ENCODE measurements at regions not wholly inside any gene's neighbourhood (a gene's known extent, or its start where the extent isn't known, plus 50 kb on each side); places are given as distances from the start of the nearest gene placed in this dataset.

- POLR2A ChIA-PET, result no interaction called here
- TF ChIP-seq L3MBTL2 (conservative IDR thresholded peaks at IDR 0.05) (no peak), FOXM1 (IDR thresholded peaks at IDR 0.05; ENCODE audit: borderline replicate concordance) (no peak), ARNT (IDR thresholded peaks at IDR 0.05) (no peak), LEF1 (IDR thresholded peaks at IDR 0.05; ENCODE audit: borderline replicate concordance) (no peak), ELF4 (IDR thresholded peaks at IDR 0.05) (no peak), SP1 (IDR thresholded peaks at IDR 0.05) (no peak), HDGF (IDR thresholded peaks at IDR 0.05; ENCODE audit: borderline replicate concordance) (no peak), TARDBP (IDR thresholded peaks at IDR 0.05) (no peak), SUZ12 (IDR thresholded peaks at IDR 0.05) (no peak)
- TF ChIP-seq, protein P1, sequence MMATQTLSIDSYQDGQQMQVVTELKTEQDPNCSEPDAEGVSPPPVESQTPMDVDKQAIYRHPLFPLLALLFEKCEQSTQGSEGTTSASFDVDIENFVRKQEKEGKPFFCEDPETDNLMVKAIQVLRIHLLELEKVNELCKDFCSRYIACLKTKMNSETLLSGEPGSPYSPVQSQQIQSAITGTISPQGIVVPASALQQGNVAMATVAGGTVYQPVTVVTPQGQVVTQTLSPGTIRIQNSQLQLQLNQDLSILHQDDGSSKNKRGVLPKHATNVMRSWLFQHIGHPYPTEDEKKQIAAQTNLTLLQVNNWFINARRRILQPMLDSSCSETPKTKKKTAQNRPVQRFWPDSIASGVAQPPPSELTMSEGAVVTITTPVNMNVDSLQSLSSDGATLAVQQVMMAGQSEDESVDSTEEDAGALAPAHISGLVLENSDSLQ (IDR thresholded peaks at IDR 0.05), result no peak
- CTCF ChIA-PET, result no interaction called here
- DNase-seq (ENCODE audit: extremely low spot score), result no peak
These were observed 177.8 kb upstream of the PLPP4 start for GRCh38 chr10:120279196-120279595.

GRCh38 chr10:120282421-120282820 is 174.6 kb upstream of the PLPP4 start:
- ChIA-PET POLR2A (no interaction called here), CTCF (no interaction called here)
- DNase-seq (ENCODE audit: extremely low spot score), result no peak
- no peak for TF ChIP-seq CTBP1 (IDR thresholded peaks at IDR 0.05; ENCODE audit: borderline replicate concordance)
- TF ChIP-seq TARDBP (IDR thresholded peaks at IDR 0.05), result no peak
- TF ChIP-seq, protein P1 (IDR thresholded peaks at IDR 0.05), result no peak
- TF ChIP-seq LEF1 (IDR thresholded peaks at IDR 0.05; ENCODE audit: borderline replicate concordance), result no peak
- no peak for TF ChIP-seq ELF4 (IDR thresholded peaks at IDR 0.05)
- TF ChIP-seq SUZ12 (IDR thresholded peaks at IDR 0.05), result no peak
- TF ChIP-seq ZNF384 (IDR thresholded peaks at IDR 0.05), result no peak
- no peak for TF ChIP-seq NFRKB (IDR thresholded peaks at IDR 0.05)
- TF ChIP-seq FOXA1 (IDR thresholded peaks at IDR 0.05), result no peak
- no peak for TF ChIP-seq FOXK2 (IDR thresholded peaks at IDR 0.05)
- no peak for TF ChIP-seq L3MBTL2 (conservative IDR thresholded peaks at IDR 0.05)
- no peak for TF ChIP-seq FOXM1 (IDR thresholded peaks at IDR 0.05; ENCODE audit: borderline replicate concordance)
- no peak for TF ChIP-seq BHLHE40 (IDR thresholded peaks at IDR 0.05; ENCODE audit: borderline replicate concordance)
- no peak for TF ChIP-seq ARNT (IDR thresholded peaks at IDR 0.05)
- TF ChIP-seq HDGF (IDR thresholded peaks at IDR 0.05; ENCODE audit: borderline replicate concordance), result no peak
- TF ChIP-seq SP1 (IDR thresholded peaks at IDR 0.05), result no peak

DNA sequence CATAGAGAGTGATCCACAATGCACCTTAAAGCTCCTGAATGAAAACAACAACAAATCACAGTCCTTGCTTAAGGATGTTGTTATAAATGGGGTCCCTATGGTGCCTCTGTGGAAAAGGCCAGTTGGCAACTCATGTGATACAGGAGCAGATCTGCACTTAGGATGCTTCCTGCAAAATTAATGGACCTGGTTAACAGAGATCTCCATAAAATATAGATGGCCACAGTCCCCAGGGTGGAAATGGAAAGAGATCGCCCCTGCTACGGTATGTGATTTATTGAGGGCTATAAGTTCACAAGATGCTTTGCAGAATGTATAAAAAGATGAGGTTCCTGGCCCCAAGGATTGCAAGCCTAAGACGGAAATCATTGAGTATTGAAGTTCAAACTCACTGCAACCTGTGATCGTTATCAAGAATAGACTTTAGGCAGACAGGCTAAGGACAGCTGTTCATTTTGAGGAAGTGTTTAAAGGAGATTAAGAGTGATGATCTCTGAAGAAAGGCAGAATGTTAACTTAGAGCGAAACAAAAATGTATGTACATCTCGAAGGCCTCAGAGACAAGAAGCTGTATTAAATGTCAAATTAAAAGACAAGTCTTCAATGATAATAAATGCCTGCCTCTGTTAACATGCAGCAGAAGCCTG is 174.1 kb upstream of the PLPP4 start:
- CTCF ChIA-PET, result no interaction called here
- TF ChIP-seq, protein P1 (IDR thresholded peaks at IDR 0.05), result no peak
- TF ChIP-seq FOXM1 (IDR thresholded peaks at IDR 0.05; ENCODE audit: borderline replicate concordance) (no peak), TARDBP (IDR thresholded peaks at IDR 0.05) (no peak), CTBP1 (IDR thresholded peaks at IDR 0.05; ENCODE audit: borderline replicate concordance) (no peak), LEF1 (IDR thresholded peaks at IDR 0.05; ENCODE audit: borderline replicate concordance) (no peak), BHLHE40 (IDR thresholded peaks at IDR 0.05; ENCODE audit: borderline replicate concordance) (no peak), FOXA1 (IDR thresholded peaks at IDR 0.05) (no peak), L3MBTL2 (conservative IDR thresholded peaks at IDR 0.05) (no peak), SUZ12 (IDR thresholded peaks at IDR 0.05) (no peak), SP1 (IDR thresholded peaks at IDR 0.05) (no peak), ELF4 (IDR thresholded peaks at IDR 0.05) (no peak), NFRKB (IDR thresholded peaks at IDR 0.05) (no peak)
- POLR2A ChIA-PET, result no interaction called here
- DNase-seq (ENCODE audit: extremely low spot score), result no peak

DNA sequence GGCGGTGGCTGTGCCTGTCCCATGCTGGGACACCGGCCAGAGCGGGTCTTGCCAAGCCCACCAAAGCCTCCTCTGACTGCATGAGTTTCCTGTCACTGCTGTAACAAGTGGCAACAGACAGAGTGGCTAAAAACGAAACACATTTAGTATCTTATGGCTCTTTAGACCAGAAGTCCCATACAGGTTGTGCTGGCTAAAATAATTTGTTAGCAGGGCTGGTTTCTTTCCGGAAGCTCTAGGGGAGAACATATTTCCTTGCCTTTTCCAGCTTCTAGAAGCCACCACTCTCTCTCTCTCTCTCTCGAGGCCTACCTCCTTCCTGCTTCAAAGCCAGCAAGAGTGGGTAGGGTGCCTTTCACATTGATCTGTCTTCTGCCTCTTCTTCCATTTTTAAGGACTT is 171.6 kb upstream of the PLPP4 start:
- ChIA-PET CTCF (no interaction called here), POLR2A (no interaction called here)
- TF ChIP-seq FOXK2 (IDR thresholded peaks at IDR 0.05) (no peak), L3MBTL2 (conservative IDR thresholded peaks at IDR 0.05) (no peak), TARDBP (IDR thresholded peaks at IDR 0.05) (no peak), NFRKB (IDR thresholded peaks at IDR 0.05) (no peak), LEF1 (IDR thresholded peaks at IDR 0.05; ENCODE audit: borderline replicate concordance) (no peak), ZNF384 (IDR thresholded peaks at IDR 0.05) (no peak), FOXM1 (IDR thresholded peaks at IDR 0.05; ENCODE audit: borderline replicate concordance) (no peak), ELF4 (IDR thresholded peaks at IDR 0.05) (no peak), HDGF (IDR thresholded peaks at IDR 0.05; ENCODE audit: borderline replicate concordance) (no peak), CTBP1 (IDR thresholded peaks at IDR 0.05; ENCODE audit: borderline replicate concordance) (no peak), ARNT (IDR thresholded peaks at IDR 0.05) (no peak)
- TF ChIP-seq, protein P1 (IDR thresholded peaks at IDR 0.05), result no peak
- no peak for DNase-seq (ENCODE audit: extremely low spot score)

DNA sequence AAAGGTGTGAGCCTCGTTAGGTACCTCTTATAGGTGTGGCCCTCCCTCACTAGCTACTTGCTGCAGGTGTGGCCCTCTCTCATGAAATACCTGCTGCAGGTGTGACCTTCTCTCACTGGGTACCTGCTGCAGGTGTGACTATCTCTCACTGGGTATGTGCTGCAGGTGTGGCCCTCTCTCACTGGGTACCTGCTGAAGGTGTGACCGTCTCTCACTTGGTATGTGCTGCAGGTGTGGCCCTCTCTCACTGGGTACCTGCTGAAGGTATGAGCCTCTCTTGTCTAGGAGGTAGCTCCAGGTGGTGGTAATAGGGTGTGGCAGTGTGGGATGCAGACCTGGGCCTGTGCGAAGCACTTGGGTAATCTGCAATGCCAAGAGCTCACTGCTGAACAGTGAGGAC is 170.7 kb upstream of the PLPP4 start:
- CTCF ChIA-PET, result no interaction called here
- TF ChIP-seq CTBP1 (IDR thresholded peaks at IDR 0.05; ENCODE audit: borderline replicate concordance) (no peak), FOXM1 (IDR thresholded peaks at IDR 0.05; ENCODE audit: borderline replicate concordance) (no peak), TARDBP (IDR thresholded peaks at IDR 0.05) (no peak), L3MBTL2 (conservative IDR thresholded peaks at IDR 0.05) (no peak), LEF1 (IDR thresholded peaks at IDR 0.05; ENCODE audit: borderline replicate concordance) (no peak), SP1 (IDR thresholded peaks at IDR 0.05) (no peak), SUZ12 (IDR thresholded peaks at IDR 0.05) (no peak), FOXK2 (IDR thresholded peaks at IDR 0.05) (no peak)

More for the DNA sequence above, 170.7 kb upstream of the PLPP4 start:
- DNase-seq (ENCODE audit: extremely low spot score), result no peak
- POLR2A ChIA-PET, result no interaction called here
